Uterus (tissue), 2 donors: ENCODE measurements at regions not wholly inside any gene's neighbourhood (a gene's known extent, or its start where the extent isn't known, plus 50 kb on each side); places are given as distances from the start of the nearest gene placed in this dataset.

ENCODE experiments used
- CTCF ChIP-seq, 4 experiments: fragments of 200-600 bp in 2 of 4; fragments of 450-650 bp in 2 of 4; sonication (generic) in 2 of 4; IDR thresholded peaks; one replicate each; pipeline ENCODE4 v1.5.1; 2016 to 2019; ENCODE audit warnings: antibody characterized with exemption in 4 of 4, mild to moderate bottlenecking in 2 of 4, moderate library complexity in 1 of 4
- POLR2A ChIP-seq, 2 donors: fragments of 450-650 bp; IDR thresholded peaks; one replicate each; pipeline ENCODE4 v1.6.1; 2016; ENCODE audit warnings: antibody characterized with exemption in 2 of 2, mild to moderate bottlenecking in 1 of 2, moderate library complexity in 1 of 2

DNA sequence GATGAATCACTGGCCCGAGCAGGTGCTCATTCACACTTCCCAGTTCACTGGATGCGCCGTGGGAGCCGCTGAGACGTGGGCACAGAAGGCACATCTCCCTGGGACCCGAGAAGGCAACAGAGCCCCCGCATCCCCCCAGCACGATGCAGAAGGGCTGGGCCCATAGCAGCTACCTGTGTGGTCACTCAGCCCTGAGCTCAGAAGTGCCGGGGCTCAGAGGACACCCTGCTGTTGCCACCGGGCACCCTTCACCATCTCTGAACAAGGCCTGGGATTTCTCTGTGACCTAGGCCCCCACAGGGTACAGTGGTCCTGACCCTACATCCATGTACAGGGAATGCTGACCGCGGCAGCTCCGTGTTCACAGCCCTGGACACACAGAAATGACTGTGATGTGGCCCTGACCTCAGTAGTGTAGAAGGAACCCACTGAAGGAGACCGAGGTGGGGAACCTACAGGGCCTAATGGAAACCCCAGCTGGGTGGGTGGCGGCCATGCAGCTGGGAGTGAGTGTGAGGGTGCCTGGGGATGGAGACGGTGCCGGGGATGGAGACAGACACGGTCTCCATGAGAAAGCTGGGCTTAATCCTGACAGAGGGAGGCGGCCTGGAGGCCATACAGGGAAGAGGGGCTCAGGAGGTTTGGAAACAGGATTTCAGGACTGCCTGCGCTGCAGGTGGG is 111.9 kb upstream of the OTOS start:
- no peak for TF ChIP-seq CTCF (IDR thresholded peaks at IDR 0.05)
- TF ChIP-seq POLR2A (IDR thresholded peaks at IDR 0.05): no peak
